ENCODE measurements at regions not wholly inside any gene's neighbourhood (a gene's known extent, or its start where the extent isn't known, plus 50 kb on each side); places are given as distances from the start of the nearest gene placed in this dataset.

GRCh38 chr11:45750439-45750838, 54.5 kb upstream of the SLC35C1 start:
- no peak for TF ChIP-seq CTCF (IDR thresholded peaks at IDR 0.05 in 8 of 11, conservative IDR thresholded peaks at IDR 0.05 in 3 of 11)
- no peak for TF ChIP-seq POLR2A (IDR thresholded peaks at IDR 0.05)
